ENCODE measurements at regions not wholly inside any gene's neighbourhood (a gene's known extent, or its start where the extent isn't known, plus 50 kb on each side); places are given as distances from the start of the nearest gene placed in this dataset.

DNA sequence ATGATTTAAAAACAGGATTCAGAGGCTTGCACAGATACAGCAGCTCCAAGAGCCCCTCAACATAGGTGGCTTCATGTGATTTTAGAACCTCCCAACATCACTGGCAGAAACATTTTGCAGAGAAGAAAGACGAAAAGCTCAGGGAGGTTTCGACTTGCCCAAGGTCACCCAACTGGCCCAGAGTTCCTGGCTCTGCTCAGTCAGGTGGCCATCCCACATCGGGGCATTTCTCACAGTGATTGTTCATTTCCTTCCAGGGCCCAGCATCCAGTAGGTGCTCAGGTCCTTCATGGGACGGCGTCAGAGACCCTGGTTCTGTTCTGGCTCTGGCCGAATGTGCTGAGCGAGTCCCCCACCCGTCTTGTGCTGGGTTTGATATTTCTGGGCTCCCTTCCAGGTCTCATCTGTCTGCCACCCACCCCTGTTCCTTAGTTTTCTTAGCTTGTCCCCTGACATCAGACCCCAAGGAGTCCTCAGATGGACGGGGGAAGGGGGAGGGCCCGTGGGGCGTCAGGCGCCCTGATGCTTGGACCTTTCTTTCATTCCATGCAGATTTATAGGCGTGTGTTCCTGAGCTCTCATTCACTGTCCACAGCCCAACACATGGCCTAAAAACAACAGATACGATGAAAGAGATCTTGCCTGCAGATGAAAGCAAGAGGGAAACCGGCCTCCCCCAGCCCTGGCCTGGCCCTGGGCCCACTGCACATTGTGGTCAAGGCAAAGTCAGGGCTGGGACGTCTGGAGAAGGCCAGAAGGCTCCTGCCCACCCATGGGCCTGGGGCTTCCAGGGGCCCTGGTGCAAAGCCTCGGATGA lies 123.1 kb upstream of the ZBTB40 start:
- in situ Hi-C loops (cut with HindIII; ENCODE audit: low pct_ligation_motif_present, low sequenced_read_pairs): no loop called here
- no peak overlapping the region for H3K27ac ChIP-seq
- H3K4me3 ChIP-seq (ENCODE audit: low read depth, low read length): no peak overlapping the region
- no peaks in the 10 kb centered on the region for H3K27me3 ChIP-seq (replicated peaks)
- TF ChIP-seq, protein P1, sequence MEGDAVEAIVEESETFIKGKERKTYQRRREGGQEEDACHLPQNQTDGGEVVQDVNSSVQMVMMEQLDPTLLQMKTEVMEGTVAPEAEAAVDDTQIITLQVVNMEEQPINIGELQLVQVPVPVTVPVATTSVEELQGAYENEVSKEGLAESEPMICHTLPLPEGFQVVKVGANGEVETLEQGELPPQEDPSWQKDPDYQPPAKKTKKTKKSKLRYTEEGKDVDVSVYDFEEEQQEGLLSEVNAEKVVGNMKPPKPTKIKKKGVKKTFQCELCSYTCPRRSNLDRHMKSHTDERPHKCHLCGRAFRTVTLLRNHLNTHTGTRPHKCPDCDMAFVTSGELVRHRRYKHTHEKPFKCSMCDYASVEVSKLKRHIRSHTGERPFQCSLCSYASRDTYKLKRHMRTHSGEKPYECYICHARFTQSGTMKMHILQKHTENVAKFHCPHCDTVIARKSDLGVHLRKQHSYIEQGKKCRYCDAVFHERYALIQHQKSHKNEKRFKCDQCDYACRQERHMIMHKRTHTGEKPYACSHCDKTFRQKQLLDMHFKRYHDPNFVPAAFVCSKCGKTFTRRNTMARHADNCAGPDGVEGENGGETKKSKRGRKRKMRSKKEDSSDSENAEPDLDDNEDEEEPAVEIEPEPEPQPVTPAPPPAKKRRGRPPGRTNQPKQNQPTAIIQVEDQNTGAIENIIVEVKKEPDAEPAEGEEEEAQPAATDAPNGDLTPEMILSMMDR (IDR thresholded peaks at IDR 0.05; ENCODE audit: low read depth, low read length, missing control alignments): no peak
- H3K36me3 ChIP-seq (replicated peaks): no peaks in the 10 kb centered on the region
- no peak for DNase-seq

DNA sequence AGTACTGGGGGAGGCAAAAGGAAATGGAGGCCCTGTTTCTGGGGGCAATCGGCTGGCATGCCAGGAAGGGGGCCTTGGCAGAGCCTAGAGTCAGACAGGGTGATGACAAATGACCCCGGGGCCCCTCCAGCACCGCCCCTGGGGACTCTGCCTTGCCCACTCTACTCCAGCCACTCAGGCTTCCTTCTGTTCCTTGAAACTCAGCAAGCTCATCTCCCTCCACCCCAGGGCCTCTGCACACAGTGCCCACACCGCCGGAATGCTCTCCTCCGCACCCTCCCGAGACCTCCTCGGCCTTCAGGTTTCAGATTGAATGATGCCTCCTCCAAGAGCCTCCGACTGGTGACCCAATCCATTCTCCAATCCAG lies 122.5 kb upstream of the ZBTB40 start:
- Histone ChIP-seq H3K4me3 (ENCODE audit: low read depth, low read length) (no peak overlapping the region), H3K27ac (no peak overlapping the region), H3K36me3 (replicated peaks) (no peaks in the 10 kb centered on the region), H3K27me3 (replicated peaks) (no peaks in the 10 kb centered on the region)
- no peak for DNase-seq
- TF ChIP-seq, protein P1 (IDR thresholded peaks at IDR 0.05; ENCODE audit: low read depth, low read length, missing control alignments): no peak
- in situ Hi-C loops (cut with HindIII; ENCODE audit: low pct_ligation_motif_present, low sequenced_read_pairs): no loop called here

DNA sequence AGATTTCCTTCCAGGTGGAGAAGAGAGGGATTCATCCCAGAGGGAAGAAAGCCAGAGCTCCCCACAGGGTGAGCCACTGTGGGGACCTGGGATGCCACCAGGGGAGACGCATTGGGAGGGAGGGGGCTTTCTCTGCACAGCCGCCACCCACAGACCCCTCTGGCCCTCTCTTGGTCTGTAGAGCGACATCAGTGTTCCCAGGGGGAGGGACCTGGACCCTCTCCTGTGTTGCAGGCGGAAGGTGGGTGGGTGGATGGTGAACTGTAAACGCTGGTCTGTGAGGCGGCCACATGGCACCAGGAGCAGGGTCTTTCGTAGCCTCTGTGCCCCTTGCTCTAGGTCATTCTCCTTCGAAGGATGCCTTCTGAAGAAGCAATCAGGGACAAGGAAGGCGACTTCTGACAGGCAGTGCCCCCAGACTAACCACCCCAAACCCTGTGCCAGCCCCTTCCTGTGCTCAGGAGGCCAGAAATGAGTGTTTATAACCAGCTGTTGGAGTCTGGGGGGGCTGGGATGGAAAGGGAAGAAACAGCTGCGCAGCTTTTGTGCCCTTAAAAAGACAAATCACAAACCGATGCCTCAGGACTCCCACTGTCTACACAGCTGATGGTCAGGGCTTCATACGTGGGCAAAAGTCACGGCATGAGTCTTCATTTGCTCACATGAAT lies 121.4 kb upstream of the ZBTB40 start:
- H3K27me3 ChIP-seq (replicated peaks): no peaks in the 10 kb centered on the region
- in situ Hi-C loops (cut with HindIII; ENCODE audit: low pct_ligation_motif_present, low sequenced_read_pairs): no loop called here
- no peak for DNase-seq

DNA sequence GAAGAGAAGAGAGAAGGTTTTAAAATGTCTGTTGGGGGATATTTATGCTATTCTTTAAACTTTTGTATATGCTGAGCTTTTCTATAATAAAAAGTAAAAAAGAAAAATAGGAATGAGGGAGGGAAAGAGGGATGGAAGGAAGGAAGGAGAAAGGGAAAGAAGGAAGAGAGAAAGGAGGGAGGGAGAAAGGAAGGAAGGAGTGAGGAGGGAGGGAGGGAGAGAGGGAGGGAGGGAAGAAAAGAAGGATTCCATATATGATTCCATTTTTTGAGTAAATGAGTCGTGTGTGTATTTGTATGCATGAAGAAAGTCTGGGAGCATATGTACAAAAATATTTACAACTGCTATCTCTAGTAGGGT lies 120.9 kb upstream of the ZBTB40 start:
- H3K27ac ChIP-seq: no peak overlapping the region
- H3K36me3 ChIP-seq (replicated peaks): no peaks in the 10 kb centered on the region
- no peaks in the 10 kb centered on the region for H3K27me3 ChIP-seq (replicated peaks)
- H3K4me3 ChIP-seq (ENCODE audit: low read depth, low read length): no peak overlapping the region
- TF ChIP-seq, protein P1 (IDR thresholded peaks at IDR 0.05; ENCODE audit: low read depth, low read length, missing control alignments): no peak
- DNase-seq: no peak
- in situ Hi-C loops (cut with HindIII; ENCODE audit: low pct_ligation_motif_present, low sequenced_read_pairs): no loop called here

More for the DNA sequence above, 121.4 kb upstream of the ZBTB40 start:
- Histone ChIP-seq H3K27ac (no peak overlapping the region), H3K36me3 (replicated peaks) (no peaks in the 10 kb centered on the region), H3K4me3 (ENCODE audit: low read depth, low read length) (no peak overlapping the region)
- TF ChIP-seq, protein P1 (IDR thresholded peaks at IDR 0.05; ENCODE audit: low read depth, low read length, missing control alignments): no peak

DNA sequence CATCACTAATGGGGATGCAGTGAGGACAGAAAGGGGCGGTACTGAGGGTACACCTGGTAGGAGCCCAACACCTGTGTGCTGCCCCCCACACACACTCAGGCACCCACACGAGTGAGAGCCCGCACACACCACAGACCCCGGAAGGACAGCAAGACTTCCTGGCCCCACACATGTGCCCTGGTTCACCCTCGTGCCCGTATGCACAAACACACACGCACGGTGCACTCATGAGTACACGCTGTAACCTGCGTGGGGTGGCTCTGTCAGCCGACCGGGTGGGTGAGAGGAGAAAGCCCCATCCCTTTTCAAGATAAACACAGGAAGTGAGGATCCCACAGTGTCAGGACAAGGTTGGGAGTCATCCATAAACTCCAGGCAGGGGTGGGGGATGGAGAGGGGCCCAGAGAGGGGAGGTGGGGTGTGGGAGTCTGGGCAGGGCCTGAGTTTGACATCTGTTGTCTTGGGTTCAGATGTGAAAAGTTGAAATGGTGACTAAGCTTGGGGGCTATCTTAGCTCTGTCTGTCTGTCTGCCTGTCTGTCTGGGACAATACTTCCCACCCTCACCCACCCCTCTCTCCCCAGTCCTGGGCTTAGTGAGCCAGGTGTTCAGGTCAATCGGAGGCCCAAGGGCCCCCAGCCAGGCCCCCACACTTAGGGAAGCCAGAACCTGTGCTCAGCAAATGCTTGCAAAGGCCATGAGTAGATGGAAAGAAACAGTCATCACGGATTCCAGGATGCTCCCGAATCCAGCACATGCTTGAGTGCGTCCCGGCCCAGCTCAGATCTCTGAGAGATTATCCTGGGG lies 119.8 kb upstream of the ZBTB40 start:
- H3K27me3 ChIP-seq (replicated peaks): no peaks in the 10 kb centered on the region
- in situ Hi-C loops (cut with HindIII; ENCODE audit: low pct_ligation_motif_present, low sequenced_read_pairs): no loop called here
- TF ChIP-seq, protein P1 (IDR thresholded peaks at IDR 0.05; ENCODE audit: low read depth, low read length, missing control alignments): no peak
- no peak overlapping the region for H3K4me3 ChIP-seq (ENCODE audit: low read depth, low read length)
- peak; percentile 26 for DNase-seq
- no peaks in the 10 kb centered on the region for H3K36me3 ChIP-seq (replicated peaks)
- no peak overlapping the region for H3K27ac ChIP-seq
